CD4-positive, alpha-beta T cell treated with Interleukin-17A for 4 hours (primary cell): ENCODE measurements at regions not wholly inside any gene's neighbourhood (a gene's known extent, or its start where the extent isn't known, plus 50 kb on each side); places are given as distances from the start of the nearest gene placed in this dataset.
"Not testable (repeated sequence)": the region's sequence is repeated elsewhere in the genome, so short reads cannot be mapped to it uniquely, and the experiment has no call there.

ENCODE experiments used
- DNase-seq: peaks from one replicate; pipeline ENCODE4 v3.0.0-alpha.2; 2020; ENCODE audit warnings: mixed read lengths

GRCh38 chr17:70377654-70378053, 208.3 kb downstream of the KCNJ2 start:
- DNase-seq = no peak

GRCh38 chr17:70378076-70378475, 208.7 kb downstream of the KCNJ2 start:
- no peak for DNase-seq

- DNase-seq = no peak
Observed at GRCh38 chr17:70379945-70380344, 210.6 kb downstream of the KCNJ2 start.

- not testable (repeated sequence) for DNase-seq
Observed at GRCh38 chr17:70381916-70382315, 212.6 kb downstream of the KCNJ2 start.

GRCh38 chr17:70388326-70388725, 219.0 kb downstream of the KCNJ2 start:
- DNase-seq = no peak

- DNase-seq = not testable (repeated sequence)
Observed at GRCh38 chr17:70389232-70389757, 220.0 kb downstream of the KCNJ2 start.

GRCh38 chr17:70390049-70390448, 220.7 kb downstream of the KCNJ2 start:
- no peak for DNase-seq

GRCh38 chr17:70394473-70395232, 225.3 kb downstream of the KCNJ2 start:
- no peak for DNase-seq

- DNase-seq = no peak
Observed at GRCh38 chr17:70405492-70406220, 236.3 kb downstream of the KCNJ2 start.

GRCh38 chr17:70407506-70407905, 238.2 kb downstream of the KCNJ2 start:
- DNase-seq = no peak

- no peak for DNase-seq
Observed at GRCh38 chr17:70408768-70409167, 239.4 kb downstream of the KCNJ2 start.

GRCh38 chr17:70414300-70414699, 245.0 kb downstream of the KCNJ2 start:
- no peak for DNase-seq

- DNase-seq = no peak
Observed at GRCh38 chr17:70420861-70421445, 251.6 kb downstream of the KCNJ2 start.

- DNase-seq = no peak
Observed at GRCh38 chr17:70422862-70423261, 253.5 kb downstream of the KCNJ2 start.

- no peak for DNase-seq
Observed at GRCh38 chr17:70423562-70423961, 254.2 kb downstream of the KCNJ2 start.

- DNase-seq = no peak
Observed at GRCh38 chr17:70426752-70427151, 257.4 kb downstream of the KCNJ2 start.

GRCh38 chr17:70434536-70435490, 265.5 kb downstream of the KCNJ2 start:
- no peak for DNase-seq

- DNase-seq = no peak
Observed at GRCh38 chr17:70437656-70438055, 268.3 kb downstream of the KCNJ2 start.

- no peak for DNase-seq
Observed at GRCh38 chr17:70446446-70446845, 277.1 kb downstream of the KCNJ2 start.

- no peak for DNase-seq
Observed at GRCh38 chr17:70447588-70447987, 278.3 kb downstream of the KCNJ2 start.

- DNase-seq = not testable (repeated sequence)
Observed at GRCh38 chr17:70453075-70453474, 283.7 kb downstream of the KCNJ2 start.

- DNase-seq = no peak
Observed at GRCh38 chr17:70454377-70454776, 285.0 kb downstream of the KCNJ2 start.
